ENCODE measurements at regions not wholly inside any gene's neighbourhood (a gene's known extent, or its start where the extent isn't known, plus 50 kb on each side); places are given as distances from the start of the nearest gene placed in this dataset.
"Not testable (repeated sequence)": the region's sequence is repeated elsewhere in the genome, so short reads cannot be mapped to it uniquely, and the experiment has no call there.

DNA sequence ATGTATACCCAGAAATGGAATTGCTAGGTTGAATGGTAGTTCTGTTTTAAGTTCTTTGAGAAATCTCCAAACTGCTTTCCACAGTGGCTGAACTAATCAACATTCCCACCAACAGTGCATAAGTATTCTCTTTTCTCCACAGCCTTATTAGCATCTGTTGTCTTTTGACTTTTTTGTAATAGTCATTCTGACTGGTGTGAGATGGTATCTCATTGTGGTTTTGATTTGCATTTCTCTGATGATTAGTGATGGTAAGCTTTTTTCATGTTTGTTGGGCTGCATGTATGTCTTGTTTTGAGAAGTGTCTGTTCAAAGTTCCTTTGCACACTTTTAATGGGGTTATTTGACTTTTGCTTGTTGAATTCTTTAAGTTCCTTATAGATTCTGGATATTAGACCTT, 52.4 kb upstream of the EHHADH start:
- not testable (repeated sequence) for H3K27ac Mint-ChIP-seq; H3K4me3 Mint-ChIP-seq; DNase-seq (ENCODE audit: low spot score in 2 of 2, unreplicated experiment in 2 of 2); H3K4me1 Mint-ChIP-seq; H3K27me3 Mint-ChIP-seq (ENCODE audit: low read depth)
- Mint-ChIP-seq H3K36me3 (peaks cover 86% of the 10 kb centered on the region), H3K9me3 (peaks cover 68% of the 10 kb centered on the region)

DNA sequence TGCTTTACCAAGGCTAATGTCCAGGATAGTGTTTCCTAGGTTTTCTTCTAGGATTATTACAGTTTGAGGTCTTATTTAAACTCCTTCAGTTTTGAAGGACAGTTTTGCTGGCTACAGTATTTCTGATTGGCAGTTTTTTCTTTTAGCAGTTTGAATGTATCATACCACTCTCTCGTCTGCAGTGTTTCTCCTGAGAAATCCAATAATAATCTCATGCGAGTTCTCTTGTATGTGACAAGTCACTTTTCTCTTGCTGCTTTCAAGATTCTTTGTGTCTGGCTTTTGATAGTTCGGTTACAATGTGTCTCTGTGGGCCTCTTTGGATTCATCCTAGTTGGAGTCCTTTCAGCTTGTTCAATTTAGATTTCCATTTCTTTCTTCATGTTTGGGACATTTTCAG, 53.0 kb upstream of the EHHADH start:
- Mint-ChIP-seq H3K27ac (no peak overlapping the region), H3K36me3 (peaks cover 86% of the 10 kb centered on the region), H3K9me3 (peaks cover 68% of the 10 kb centered on the region), H3K4me3 (no peak overlapping the region), H3K4me1 (no peaks in the 10 kb centered on the region), H3K27me3 (ENCODE audit: low read depth) (no peaks in the 10 kb centered on the region)
- TF ChIP-seq, protein P1, sequence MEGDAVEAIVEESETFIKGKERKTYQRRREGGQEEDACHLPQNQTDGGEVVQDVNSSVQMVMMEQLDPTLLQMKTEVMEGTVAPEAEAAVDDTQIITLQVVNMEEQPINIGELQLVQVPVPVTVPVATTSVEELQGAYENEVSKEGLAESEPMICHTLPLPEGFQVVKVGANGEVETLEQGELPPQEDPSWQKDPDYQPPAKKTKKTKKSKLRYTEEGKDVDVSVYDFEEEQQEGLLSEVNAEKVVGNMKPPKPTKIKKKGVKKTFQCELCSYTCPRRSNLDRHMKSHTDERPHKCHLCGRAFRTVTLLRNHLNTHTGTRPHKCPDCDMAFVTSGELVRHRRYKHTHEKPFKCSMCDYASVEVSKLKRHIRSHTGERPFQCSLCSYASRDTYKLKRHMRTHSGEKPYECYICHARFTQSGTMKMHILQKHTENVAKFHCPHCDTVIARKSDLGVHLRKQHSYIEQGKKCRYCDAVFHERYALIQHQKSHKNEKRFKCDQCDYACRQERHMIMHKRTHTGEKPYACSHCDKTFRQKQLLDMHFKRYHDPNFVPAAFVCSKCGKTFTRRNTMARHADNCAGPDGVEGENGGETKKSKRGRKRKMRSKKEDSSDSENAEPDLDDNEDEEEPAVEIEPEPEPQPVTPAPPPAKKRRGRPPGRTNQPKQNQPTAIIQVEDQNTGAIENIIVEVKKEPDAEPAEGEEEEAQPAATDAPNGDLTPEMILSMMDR (IDR thresholded peaks at IDR 0.05; ENCODE audit: unreplicated experiment): no peak
- DNase-seq (ENCODE audit: low spot score in 2 of 2, unreplicated experiment in 2 of 2): no peak

DNA sequence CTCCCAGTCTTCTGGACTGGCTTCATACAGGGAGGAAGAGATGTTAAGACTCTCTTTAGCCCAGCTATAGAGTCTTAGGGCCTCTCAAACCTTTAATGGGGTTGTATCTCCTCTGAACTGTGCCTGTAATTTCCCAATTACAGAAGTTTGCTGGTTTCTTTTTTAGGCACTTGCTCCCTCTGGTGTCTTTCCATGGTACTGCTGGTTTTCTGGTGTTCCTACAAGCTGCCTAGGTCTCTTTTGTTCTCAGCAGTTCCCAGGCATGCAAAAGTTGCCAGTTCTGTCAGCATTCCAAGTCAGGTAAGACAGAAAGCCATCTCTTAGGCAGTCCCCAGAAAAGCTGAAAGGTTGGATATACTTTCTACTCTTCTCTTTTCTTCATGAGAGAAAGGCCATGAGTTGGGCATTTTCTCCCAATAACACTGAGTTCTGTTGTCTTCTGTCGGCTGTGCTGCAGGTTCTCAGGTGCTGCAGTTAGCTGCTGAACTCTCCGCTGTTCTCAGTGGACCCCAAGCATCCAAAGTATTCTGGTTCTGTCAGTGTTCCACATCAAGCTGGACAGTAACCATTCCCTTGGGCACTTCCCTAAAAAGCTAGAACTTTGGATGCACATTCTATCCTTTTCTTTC, 54.4 kb upstream of the EHHADH start:
- no peak overlapping the region for H3K4me3 Mint-ChIP-seq
- peaks cover 80% of the 10 kb centered on the region for H3K36me3 Mint-ChIP-seq
- no peak overlapping the region for H3K27ac Mint-ChIP-seq
- H3K9me3 Mint-ChIP-seq: peaks cover 60% of the 10 kb centered on the region
- TF ChIP-seq, protein P1 (IDR thresholded peaks at IDR 0.05; ENCODE audit: unreplicated experiment): peak; percentile 61
- no peaks in the 10 kb centered on the region for H3K27me3 Mint-ChIP-seq (ENCODE audit: low read depth)
- H3K4me1 Mint-ChIP-seq: no peaks in the 10 kb centered on the region
- peak in 1 of 2 experiments; percentile 56 for DNase-seq (ENCODE audit: low spot score in 2 of 2, unreplicated experiment in 2 of 2)

DNA sequence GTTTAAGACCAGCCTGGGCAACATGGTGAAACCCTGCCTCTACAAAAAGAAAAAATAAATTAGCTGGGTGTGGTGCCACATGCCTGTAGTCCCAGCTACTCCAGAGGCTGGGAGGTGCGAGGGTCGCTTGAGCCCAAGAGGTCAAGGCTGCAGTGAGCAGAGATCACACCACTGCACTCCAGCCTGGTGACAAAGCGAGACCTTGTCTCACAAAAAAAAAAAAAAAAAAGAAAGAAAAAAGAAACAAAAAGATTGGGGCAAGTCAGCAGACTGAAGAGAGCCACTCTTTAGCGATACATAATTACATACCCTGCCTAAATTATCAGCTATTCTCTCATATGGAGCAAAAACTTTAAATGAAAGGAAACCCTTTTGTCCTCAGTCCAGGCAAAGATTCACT, 53.6 kb upstream of the MAP3K13 start:
- no peak overlapping the region for H3K27ac Mint-ChIP-seq
- TF ChIP-seq, protein P1 (IDR thresholded peaks at IDR 0.05; ENCODE audit: unreplicated experiment): no peak
- peaks cover 53% of the 10 kb centered on the region for H3K9me3 Mint-ChIP-seq
- no peaks in the 10 kb centered on the region for H3K27me3 Mint-ChIP-seq (ENCODE audit: low read depth)
- no peak for DNase-seq (ENCODE audit: low spot score in 2 of 2, unreplicated experiment in 2 of 2)
- H3K4me1 Mint-ChIP-seq: no peaks in the 10 kb centered on the region
- H3K4me3 Mint-ChIP-seq: no peak overlapping the region
- peaks cover 72% of the 10 kb centered on the region for H3K36me3 Mint-ChIP-seq

DNA sequence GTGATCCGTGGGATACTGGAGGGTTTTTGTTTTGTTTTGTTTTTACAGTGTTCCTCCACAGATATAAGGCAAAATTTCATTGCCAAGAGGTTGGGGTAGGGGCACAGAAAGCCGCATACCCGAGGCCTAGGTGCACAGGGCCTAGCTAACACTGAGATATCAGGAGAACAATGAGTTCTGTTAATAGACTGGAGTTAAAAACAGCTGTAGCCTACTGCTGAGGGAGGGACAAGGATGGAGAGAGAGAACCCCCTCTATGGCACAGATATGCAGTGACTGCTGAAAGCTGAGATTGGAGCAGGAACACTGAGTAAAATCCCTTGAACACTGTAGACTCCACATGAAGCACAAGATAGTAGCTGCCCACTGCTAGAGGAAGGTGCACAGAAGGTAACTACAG, 53.1 kb upstream of the MAP3K13 start:
- TF ChIP-seq, protein P1 (IDR thresholded peaks at IDR 0.05; ENCODE audit: unreplicated experiment): no peak
- Mint-ChIP-seq H3K4me3 (no peak overlapping the region), H3K4me1 (no peaks in the 10 kb centered on the region), H3K27me3 (ENCODE audit: low read depth) (no peaks in the 10 kb centered on the region), H3K27ac (no peak overlapping the region), H3K9me3 (peaks cover 48% of the 10 kb centered on the region), H3K36me3 (peaks cover 67% of the 10 kb centered on the region)
- no peak for DNase-seq (ENCODE audit: low spot score in 2 of 2, unreplicated experiment in 2 of 2)

DNA sequence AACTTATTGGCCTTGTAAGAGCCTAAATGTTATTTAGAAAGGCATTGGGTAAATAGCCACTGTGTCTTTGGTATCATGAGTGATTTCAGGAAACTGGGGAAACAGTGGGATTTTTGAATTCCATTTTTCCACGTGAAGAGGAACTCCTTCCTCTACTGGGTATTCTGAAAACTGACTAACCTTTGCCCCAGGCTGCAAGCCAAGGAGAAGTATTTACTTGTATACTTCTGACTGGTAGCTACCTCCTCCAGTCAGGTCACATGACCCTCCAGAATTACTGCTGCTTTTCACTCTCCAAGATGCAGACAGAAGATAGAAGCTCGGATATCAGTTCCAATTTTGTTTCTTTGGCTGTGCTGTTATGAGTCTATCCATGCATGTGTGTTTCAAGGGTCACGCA, 50.9 kb upstream of the MAP3K13 start:
- Mint-ChIP-seq H3K4me3 (no peak overlapping the region), H3K36me3 (peaks cover 46% of the 10 kb centered on the region)

More for the DNA sequence above, 50.9 kb upstream of the MAP3K13 start:
- Mint-ChIP-seq H3K4me1 (peaks cover 6% of the 10 kb centered on the region), H3K9me3 (peaks cover 27% of the 10 kb centered on the region), H3K27me3 (ENCODE audit: low read depth) (no peaks in the 10 kb centered on the region), H3K27ac (no peak overlapping the region)
- no peak for DNase-seq (ENCODE audit: low spot score in 2 of 2, unreplicated experiment in 2 of 2)
- TF ChIP-seq, protein P1 (IDR thresholded peaks at IDR 0.05; ENCODE audit: unreplicated experiment): no peak
